A549 (cell line): ENCODE measurements at regions not wholly inside any gene's neighbourhood (a gene's known extent, or its start where the extent isn't known, plus 50 kb on each side); places are given as distances from the start of the nearest gene placed in this dataset.

Experiments used
- ATAC-seq, 2 experiments: fragments of 200-7000 bp in 1 of 2; fragments of >200 bp in 1 of 2; cut with Nextera tagmentation in 1 of 2; cut with Tn5 transposase in 1 of 2; 3 replicates each; pipeline versions ENCODE4 v1.8.0 to v1.9.1; 2018 to 2020; ENCODE audit warnings: mild to moderate bottlenecking in 1 of 2, moderate library complexity in 1 of 2
- CTCF ChIA-PET: fragments of 300-600 bp; sonication (Branson Sonifier 250); formaldehyde crosslinking; extraction: SDS; loops from one replicate; lab custom pipeline; 2021; ENCODE audit warnings: antibody characterized with exemption, inconsistent platforms; lab: Yijun Ruan, JAX
- POLR2A ChIA-PET: fragments of 350-600 bp; formaldehyde crosslinking; extraction: SDS; loops from one replicate; lab custom pipeline; 2021; ENCODE audit warnings: antibody characterized with exemption, inconsistent platforms; lab: Yijun Ruan, JAX
- DNase-seq, 2 experiments: peaks; one replicate each; pipeline versions ENCODE4 v3.0.0 to v3.0.0-alpha.2; 2011 to 2016; ENCODE audit warnings: low read depth in 1 of 2, low spot score in 1 of 2
- FAIRE-seq: peaks from 2 replicates; lab custom pipeline; 2011; peaks lifted over from hg19 to GRCh38; lab: Jason Lieb, UNC
- H3K27ac ChIP-seq, 2 experiments: fragments of >200 bp; sonication (Bioruptor Twin); formaldehyde crosslinking; 3 replicates each; pipeline ENCODE4 v1.5.1; 2016 to 2017
- H3K4me1 ChIP-seq: fragments of >200 bp; sonication (Bioruptor Twin); formaldehyde crosslinking; 3 replicates; pipeline ENCODE4 v1.6.1; 2016
- H3K4me2 ChIP-seq: fragments of >200 bp; sonication (Bioruptor Twin); formaldehyde crosslinking; 3 replicates; pipeline ENCODE4 v1.6.1; 2016
- H3K4me3 ChIP-seq: fragments of >200 bp; sonication (Bioruptor Twin); formaldehyde crosslinking; 3 replicates; pipeline ENCODE4 v1.5.1; 2016
- H3K9me3 ChIP-seq: fragments of >200 bp; sonication (Bioruptor Twin); formaldehyde crosslinking; 3 replicates; pipeline ENCODE4 v1.6.1; 2016
- ATOH8 ChIP-seq: fragments of 250-450 bp; sonication (Bioruptor Pico); IDR thresholded peaks from 2 replicates; pipeline ENCODE4 v1.5.0; 2020; ENCODE audit warnings: low read depth, mild to moderate bottlenecking, moderate library complexity
- BHLHE40 ChIP-seq: IDR thresholded peaks from 2 replicates; pipeline ENCODE4 v1.6.1; 2012; ENCODE audit warnings: low read depth, low read length, inconsistent platforms
- ELK1 ChIP-seq: fragments of 150-350 bp; IDR thresholded peaks from 2 replicates; pipeline ENCODE4 v1.6.1; 2014; ENCODE audit warnings: low read depth, mild to moderate bottlenecking, low read length
- FOSB ChIP-seq: fragments of 250-450 bp; sonication (Bioruptor Pico); IDR thresholded peaks from 2 replicates; pipeline ENCODE4 v1.5.0; 2020; ENCODE audit warnings: mild to moderate bottlenecking, moderate library complexity
- HEYL ChIP-seq: fragments of 250-450 bp; sonication (Bioruptor Pico); IDR thresholded peaks from 2 replicates; pipeline ENCODE4 v1.8.0; 2021; ENCODE audit warnings: mild to moderate bottlenecking, moderate library complexity
- HMGXB4 ChIP-seq: fragments of 250-450 bp; sonication (Bioruptor Pico); IDR thresholded peaks from 2 replicates; pipeline ENCODE4 v1.5.0; 2021; ENCODE audit warnings: mild to moderate bottlenecking, moderate library complexity, borderline replicate concordance
- HOXB13 ChIP-seq: fragments of 250-450 bp; sonication (Bioruptor Pico); IDR thresholded peaks from 2 replicates; pipeline ENCODE4 v1.5.0; 2020; ENCODE audit warnings: low read depth, mild to moderate bottlenecking, moderate library complexity
- JUN ChIP-seq, 2 experiments: fragments of >200 bp; sonication (Bioruptor Twin); formaldehyde crosslinking; IDR thresholded peaks; 2 replicates in 1 of 2; 3 replicates in 1 of 2; pipeline ENCODE4 v1.6.1; 2016 to 2017
- MYC ChIP-seq: IDR thresholded peaks from 2 replicates; pipeline ENCODE4 v1.6.1; 2012; ENCODE audit warnings: mild to moderate bottlenecking, inconsistent platforms, low read length, improper control_type of control experiment, borderline replicate concordance
- NR3C1 ChIP-seq: fragments of >200 bp; sonication (Bioruptor Twin); formaldehyde crosslinking; IDR thresholded peaks from 3 replicates; pipeline ENCODE4 v1.6.1; 2017
- PBX3 ChIP-seq: IDR thresholded peaks from 2 replicates; pipeline ENCODE4 v1.6.1; 2012
- POLR2AphosphoS2 ChIP-seq: conservative IDR thresholded peaks from 2 replicates; pipeline ENCODE4 v1.6.1; 2012; ENCODE audit warnings: low read length, improper control_type of control experiment, inconsistent platforms
- RAD21 ChIP-seq, 2 experiments: fragments of >200 bp in 1 of 2; sonication (Bioruptor Twin) in 1 of 2; formaldehyde crosslinking in 1 of 2; IDR thresholded peaks in 1 of 2; conservative IDR thresholded peaks in 1 of 2; 2 replicates in 1 of 2; 3 replicates in 1 of 2; pipeline ENCODE4 v1.6.1; 2012 to 2018; ENCODE audit warnings: inconsistent platforms in 1 of 2
- RFX5 ChIP-seq: fragments of 450-650 bp; IDR thresholded peaks from 2 replicates; pipeline ENCODE4 v1.7.1; 2014; ENCODE audit warnings: antibody characterized with exemption, mild to moderate bottlenecking, moderate library complexity
- RNF2 ChIP-seq: fragments of 200-600 bp; sonication (generic); IDR thresholded peaks from 2 replicates; pipeline ENCODE4 v1.6.1; 2016; ENCODE audit warnings: low read depth, mild to moderate bottlenecking, antibody characterized with exemption, moderate library complexity, borderline replicate concordance
- ZNF302 ChIP-seq: fragments of 250-450 bp; sonication (Bioruptor Pico); IDR thresholded peaks from 2 replicates; pipeline ENCODE4 v1.9.0; 2021; ENCODE audit warnings: inconsistent platforms, mild to moderate bottlenecking, moderate library complexity
- ZSCAN20 ChIP-seq: fragments of 250-450 bp; sonication (Bioruptor Pico); IDR thresholded peaks from 2 replicates; pipeline ENCODE4 v1.8.0; 2022; ENCODE audit warnings: mild to moderate bottlenecking, moderate library complexity
- WGBS: methylation state at CpG from one replicate; pipeline ENCODE4 v1.1.6; 2017; ENCODE audit errors: missing lambda C conversion rate; 5-methylcytosine and 5-hydroxymethylcytosine counted together

GRCh38 chr5:72623936-72624335 is 116.7 kb upstream of the ZNF366 start:
- TF ChIP-seq FOSB (CRISPR knock-in tag), result no peak
- TF ChIP-seq RFX5, result no peak
- TF ChIP-seq ZSCAN20 (CRISPR knock-in tag), result no peak
- TF ChIP-seq HMGXB4, result no peak
- TF ChIP-seq JUN (IDR thresholded peaks at IDR 0.05), result no peak
- TF ChIP-seq PBX3, result no peak
- no peak for TF ChIP-seq HOXB13
- TF ChIP-seq BHLHE40, result no peak
- TF ChIP-seq RAD21 (conservative IDR thresholded peaks at IDR 0.05 in 1 of 2, IDR thresholded peaks at IDR 0.05 in 1 of 2), result no peak
- POLR2A ChIA-PET, result no interaction called here
- Histone ChIP-seq H3K4me2 (no peak overlapping the region), H3K9me3 (no peaks in the 10 kb centered on the region), H3K27ac (no peak overlapping the region), H3K4me1 (peaks cover 8% of the 10 kb centered on the region; the same call in 1 of the 3 replicates), H3K4me3 (no peak overlapping the region)
- 94% methylated on average over 2 of the region's 2 CpGs for WGBS
- no peak for FAIRE-seq
- CTCF ChIA-PET, result interaction anchor here (3.5 kb wide), 1 partner anchor 13 kb away, joined by 24 read pairs; no protein-coding TSS in a partner anchor
- no peak for DNase-seq
- no peak for ATAC-seq

- Histone ChIP-seq H3K4me2 (no peak overlapping the region), H3K4me1 (peaks cover 8% of the 10 kb centered on the region; the same call in 1 of the 3 replicates), H3K9me3 (no peaks in the 10 kb centered on the region), H3K4me3 (no peak overlapping the region), H3K27ac (no peak overlapping the region)
- 76% methylated on average over 6 of the region's 6 CpGs for WGBS
- FAIRE-seq (no peak), ATAC-seq (no peak), DNase-seq (no peak)
- POLR2A ChIA-PET, result no interaction called here
- CTCF ChIA-PET, result interaction anchor here (2.7 to 3.5 kb wide), 2 partner anchors 8 to 13 kb away, joined by 10 to 24 read pairs; no protein-coding TSS in a partner anchor
- TF ChIP-seq ELK1 (no peak), ATOH8 (no peak), ZNF302 (CRISPR knock-in tag) (no peak), NR3C1 (no peak), BHLHE40 (no peak), HEYL (CRISPR knock-in tag) (no peak), MYC (no peak)
Observed at GRCh38 chr5:72623323-72623722, 116.1 kb upstream of the ZNF366 start.

GRCh38 chr5:72622170-72622760 is 115.1 kb upstream of the ZNF366 start:
- no peak for DNase-seq
- no peak overlapping the region for H3K4me2 ChIP-seq
- ChIA-PET CTCF (interaction anchor here (1.4 to 3.5 kb wide), 3 partner anchors 9 to 20 kb away, joined by 5 to 24 read pairs (median 10); no protein-coding TSS in a partner anchor), POLR2A (no interaction called here)
- FAIRE-seq, result no peak
- H3K4me1 ChIP-seq, result peaks cover 8% of the 10 kb centered on the region; the same call in 1 of the 3 replicates
- no peak for TF ChIP-seq RNF2
- no peak for TF ChIP-seq POLR2AphosphoS2
- no peaks in the 10 kb centered on the region for H3K9me3 ChIP-seq
- ATAC-seq, result no peak
- WGBS, result 65% methylated on average over 5 of the region's 5 CpGs
- H3K27ac ChIP-seq, result no peak overlapping the region
- H3K4me3 ChIP-seq, result no peak overlapping the region
